ENCODE measurements at regions not wholly inside any gene's neighbourhood (a gene's known extent, or its start where the extent isn't known, plus 50 kb on each side); places are given as distances from the start of the nearest gene placed in this dataset.

GRCh38 chr5:3736466-3736865 is 140.8 kb downstream of the IRX1 start:
- no peak for FAIRE-seq

DNA sequence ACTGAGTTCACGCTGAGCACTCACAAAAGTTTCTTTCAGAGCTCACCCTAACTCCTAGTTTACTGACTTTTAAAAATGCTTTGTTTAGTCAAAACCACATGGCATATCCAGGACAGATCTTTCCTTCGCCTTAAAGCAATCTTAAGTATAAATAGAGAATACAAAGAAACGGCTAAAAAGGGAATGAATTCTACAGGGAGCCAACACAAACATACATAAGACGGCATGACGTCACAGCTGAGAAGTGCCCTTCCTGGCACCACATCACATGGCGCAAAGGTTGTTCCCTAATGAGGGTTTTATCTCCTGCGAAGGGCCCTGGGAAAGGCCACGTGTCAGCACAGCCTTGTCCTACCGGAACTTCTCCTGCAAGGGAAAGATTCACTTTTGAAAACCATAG is 141.3 kb downstream of the IRX1 start:
- TF ChIP-seq, protein P1, sequence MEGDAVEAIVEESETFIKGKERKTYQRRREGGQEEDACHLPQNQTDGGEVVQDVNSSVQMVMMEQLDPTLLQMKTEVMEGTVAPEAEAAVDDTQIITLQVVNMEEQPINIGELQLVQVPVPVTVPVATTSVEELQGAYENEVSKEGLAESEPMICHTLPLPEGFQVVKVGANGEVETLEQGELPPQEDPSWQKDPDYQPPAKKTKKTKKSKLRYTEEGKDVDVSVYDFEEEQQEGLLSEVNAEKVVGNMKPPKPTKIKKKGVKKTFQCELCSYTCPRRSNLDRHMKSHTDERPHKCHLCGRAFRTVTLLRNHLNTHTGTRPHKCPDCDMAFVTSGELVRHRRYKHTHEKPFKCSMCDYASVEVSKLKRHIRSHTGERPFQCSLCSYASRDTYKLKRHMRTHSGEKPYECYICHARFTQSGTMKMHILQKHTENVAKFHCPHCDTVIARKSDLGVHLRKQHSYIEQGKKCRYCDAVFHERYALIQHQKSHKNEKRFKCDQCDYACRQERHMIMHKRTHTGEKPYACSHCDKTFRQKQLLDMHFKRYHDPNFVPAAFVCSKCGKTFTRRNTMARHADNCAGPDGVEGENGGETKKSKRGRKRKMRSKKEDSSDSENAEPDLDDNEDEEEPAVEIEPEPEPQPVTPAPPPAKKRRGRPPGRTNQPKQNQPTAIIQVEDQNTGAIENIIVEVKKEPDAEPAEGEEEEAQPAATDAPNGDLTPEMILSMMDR (IDR thresholded peaks at IDR 0.05; ENCODE audit: borderline replicate concordance, extremely low read depth, insufficient read depth) = no peak
- Histone ChIP-seq H3K9me3 (ENCODE audit: control insufficient read depth in 2 of 3, insufficient read depth in 1 of 3, low read length in 3 of 3) (no peaks in the 10 kb centered on the region), H3K27me3 (ENCODE audit: control insufficient read depth, insufficient read depth, low read length) (no peaks in the 10 kb centered on the region), H3K36me3 (ENCODE audit: control insufficient read depth in 2 of 3, insufficient read depth in 3 of 3, low read length in 3 of 3) (no peaks in the 10 kb centered on the region), H3K4me3 (ENCODE audit: low read length in 3 of 3) (no peak overlapping the region), H3K4me1 (ENCODE audit: control insufficient read depth in 2 of 3, insufficient read depth in 2 of 3, low read depth in 1 of 3, low read length in 3 of 3) (no peaks in the 10 kb centered on the region), H3K27ac (ENCODE audit: low read depth in 2 of 2, low read length in 2 of 2) (no peak overlapping the region), H3K9ac (ENCODE audit: low read length in 3 of 3) (no peak overlapping the region)
- intact Hi-C loops (cut with DNase I) = no loop called here
- DNase-seq = no peak
- no peak for FAIRE-seq

More at GRCh38 chr5:3736466-3736865, 140.8 kb downstream of the IRX1 start:
- H3K4me1 ChIP-seq (ENCODE audit: control insufficient read depth in 2 of 3, insufficient read depth in 2 of 3, low read depth in 1 of 3, low read length in 3 of 3) = no peaks in the 10 kb centered on the region
- no peaks in the 10 kb centered on the region for H3K9me3 ChIP-seq (ENCODE audit: control insufficient read depth in 2 of 3, insufficient read depth in 1 of 3, low read length in 3 of 3)
- no peak overlapping the region for H3K4me3 ChIP-seq (ENCODE audit: low read length in 3 of 3)
- intact Hi-C loops (cut with DNase I) = no loop called here
- no peaks in the 10 kb centered on the region for H3K36me3 ChIP-seq (ENCODE audit: control insufficient read depth in 2 of 3, insufficient read depth in 3 of 3, low read length in 3 of 3)
- no peak overlapping the region for H3K27ac ChIP-seq (ENCODE audit: low read depth in 2 of 2, low read length in 2 of 2)
- H3K27me3 ChIP-seq (ENCODE audit: control insufficient read depth, insufficient read depth, low read length) = no peaks in the 10 kb centered on the region
- DNase-seq = no peak
- TF ChIP-seq, protein P1 (IDR thresholded peaks at IDR 0.05; ENCODE audit: borderline replicate concordance, extremely low read depth, insufficient read depth) = no peak
- no peak overlapping the region for H3K9ac ChIP-seq (ENCODE audit: low read length in 3 of 3)

GRCh38 chr5:3738919-3739318 is 143.3 kb downstream of the IRX1 start:
- H3K9ac ChIP-seq (ENCODE audit: low read length in 3 of 3) = no peak overlapping the region
- H3K27me3 ChIP-seq (ENCODE audit: control insufficient read depth, insufficient read depth, low read length) = no peaks in the 10 kb centered on the region
- no peak overlapping the region for H3K4me3 ChIP-seq (ENCODE audit: low read length in 3 of 3)
- no peaks in the 10 kb centered on the region for H3K36me3 ChIP-seq (ENCODE audit: control insufficient read depth in 2 of 3, insufficient read depth in 3 of 3, low read length in 3 of 3)
- DNase-seq (no peak), FAIRE-seq (no peak)
- H3K4me1 ChIP-seq (ENCODE audit: control insufficient read depth in 2 of 3, insufficient read depth in 2 of 3, low read depth in 1 of 3, low read length in 3 of 3) = no peaks in the 10 kb centered on the region
- intact Hi-C loops (cut with DNase I) = no loop called here
- no peak overlapping the region for H3K27ac ChIP-seq (ENCODE audit: low read depth in 2 of 2, low read length in 2 of 2)
- TF ChIP-seq, protein P1 (IDR thresholded peaks at IDR 0.05; ENCODE audit: borderline replicate concordance, extremely low read depth, insufficient read depth) = no peak
- H3K9me3 ChIP-seq (ENCODE audit: control insufficient read depth in 2 of 3, insufficient read depth in 1 of 3, low read length in 3 of 3) = no peaks in the 10 kb centered on the region

Data from kidney (tissue), 13 donors.